ENCODE measurements at regions not wholly inside any gene's neighbourhood (a gene's known extent, or its start where the extent isn't known, plus 50 kb on each side); places are given as distances from the start of the nearest gene placed in this dataset.
A peak's percentile ranks its signal among the peaks of the same experiment; 100 is the strongest.

DNA sequence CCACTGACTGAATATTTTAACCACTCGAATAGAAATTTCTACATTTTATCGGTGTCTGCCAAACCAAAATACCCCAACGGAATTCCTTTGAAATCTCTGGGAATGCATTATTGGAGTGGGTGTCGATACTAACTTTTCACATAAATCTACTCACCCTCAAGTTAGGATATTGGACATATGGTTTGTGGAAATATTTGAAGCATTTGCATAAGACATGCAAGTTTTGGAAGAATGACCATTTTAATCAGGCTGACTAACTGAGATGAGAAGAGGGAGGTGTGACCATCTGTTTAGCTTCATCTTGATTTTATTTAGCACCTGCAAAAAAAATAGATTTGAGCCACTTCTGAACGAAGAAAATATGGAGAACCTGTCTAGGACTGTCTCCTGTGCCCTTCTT is 61.2 kb downstream of the KLF6 start:
- peak; percentile 59 for DNase-seq (ENCODE audit: low read depth)
- TF ChIP-seq, protein P1, sequence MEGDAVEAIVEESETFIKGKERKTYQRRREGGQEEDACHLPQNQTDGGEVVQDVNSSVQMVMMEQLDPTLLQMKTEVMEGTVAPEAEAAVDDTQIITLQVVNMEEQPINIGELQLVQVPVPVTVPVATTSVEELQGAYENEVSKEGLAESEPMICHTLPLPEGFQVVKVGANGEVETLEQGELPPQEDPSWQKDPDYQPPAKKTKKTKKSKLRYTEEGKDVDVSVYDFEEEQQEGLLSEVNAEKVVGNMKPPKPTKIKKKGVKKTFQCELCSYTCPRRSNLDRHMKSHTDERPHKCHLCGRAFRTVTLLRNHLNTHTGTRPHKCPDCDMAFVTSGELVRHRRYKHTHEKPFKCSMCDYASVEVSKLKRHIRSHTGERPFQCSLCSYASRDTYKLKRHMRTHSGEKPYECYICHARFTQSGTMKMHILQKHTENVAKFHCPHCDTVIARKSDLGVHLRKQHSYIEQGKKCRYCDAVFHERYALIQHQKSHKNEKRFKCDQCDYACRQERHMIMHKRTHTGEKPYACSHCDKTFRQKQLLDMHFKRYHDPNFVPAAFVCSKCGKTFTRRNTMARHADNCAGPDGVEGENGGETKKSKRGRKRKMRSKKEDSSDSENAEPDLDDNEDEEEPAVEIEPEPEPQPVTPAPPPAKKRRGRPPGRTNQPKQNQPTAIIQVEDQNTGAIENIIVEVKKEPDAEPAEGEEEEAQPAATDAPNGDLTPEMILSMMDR (IDR thresholded peaks at IDR 0.05; ENCODE audit: control insufficient read depth, insufficient read depth, low read depth, low read length, missing control alignments), result no peak
- no peak overlapping the region for H3K4me3 ChIP-seq (ENCODE audit: control insufficient read depth, low read depth, low read length)

DNA sequence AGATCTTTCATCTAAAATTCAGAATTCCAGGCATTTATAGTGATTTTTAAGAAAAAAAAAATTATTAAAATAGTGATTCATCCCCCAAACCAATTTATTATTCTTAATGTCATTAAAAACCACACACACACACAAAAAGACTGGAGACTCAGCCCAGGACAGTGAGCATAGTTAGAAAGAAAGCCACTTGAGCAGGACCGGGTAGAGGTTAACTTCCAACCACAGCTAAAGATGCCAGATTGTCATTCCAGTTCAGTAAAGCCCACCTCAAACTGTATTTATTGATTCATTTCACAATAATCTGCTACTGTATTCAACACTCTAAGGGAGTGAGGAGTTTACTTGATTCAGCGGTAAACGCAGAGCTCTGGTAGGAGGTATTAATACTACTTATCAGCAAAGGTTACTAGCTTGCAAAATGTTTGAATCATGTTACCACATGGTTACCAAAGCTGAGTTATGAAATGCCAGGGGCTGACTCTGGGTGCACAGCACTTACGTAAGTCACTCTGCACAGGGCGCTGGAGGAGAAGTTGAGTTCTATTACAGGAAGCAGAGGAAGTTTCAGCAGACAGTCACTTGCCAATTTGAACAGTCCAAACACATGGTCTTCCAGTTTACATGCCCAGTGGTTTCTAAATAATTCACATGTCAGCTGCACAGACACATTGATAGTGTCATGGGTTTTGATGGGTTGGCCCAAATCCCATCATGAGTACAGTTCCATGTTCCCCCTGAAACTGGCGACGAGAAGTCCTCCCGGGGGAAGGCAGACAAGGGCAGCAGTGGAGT is 64.6 kb downstream of the KLF6 start:
- DNase-seq (ENCODE audit: low read depth), result peak; percentile 95
- TF ChIP-seq, protein P1 (IDR thresholded peaks at IDR 0.05; ENCODE audit: control insufficient read depth, insufficient read depth, low read depth, low read length, missing control alignments), result no peak

DNA sequence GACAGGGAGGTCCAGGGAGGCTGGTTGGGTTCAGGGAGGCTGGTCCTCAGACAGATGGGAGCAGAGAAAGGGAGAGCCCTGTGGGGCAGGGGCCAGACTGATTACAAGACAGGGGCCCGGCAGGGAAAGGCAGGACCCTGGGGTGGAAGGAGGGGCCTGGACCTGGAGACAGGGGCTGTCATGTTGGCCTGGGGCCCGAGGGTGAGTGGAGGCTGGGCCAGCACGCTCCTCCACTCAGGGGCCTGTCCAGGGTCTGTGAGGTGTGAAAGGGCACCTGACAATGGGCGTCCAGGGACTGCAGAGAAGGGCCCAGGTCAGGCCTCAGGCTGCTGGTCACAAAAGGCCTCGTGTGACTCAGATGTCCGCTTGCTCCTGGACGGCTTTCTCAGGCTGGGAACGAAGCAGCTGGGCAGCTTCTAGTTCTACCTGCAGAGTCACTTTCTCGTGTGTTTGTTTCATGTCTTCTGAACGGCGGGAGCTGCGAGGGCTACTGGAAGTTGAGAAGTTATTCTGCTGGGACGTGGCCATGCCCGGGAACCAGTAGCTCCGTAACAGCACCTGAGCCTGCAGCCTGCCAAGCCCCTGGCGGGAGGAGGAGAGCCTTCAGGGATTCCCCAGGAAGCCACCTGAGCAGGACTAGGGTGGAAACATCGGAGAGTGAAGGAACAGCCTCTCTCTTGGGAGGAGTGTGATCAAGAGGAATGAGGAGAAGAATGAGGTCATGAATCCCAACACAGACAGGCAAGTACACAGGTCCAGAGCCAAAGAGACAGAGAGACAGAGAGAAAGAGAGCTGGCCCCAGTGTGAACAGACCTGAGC is 65.8 kb downstream of the KLF6 start:
- TF ChIP-seq, protein P1 (IDR thresholded peaks at IDR 0.05; ENCODE audit: control insufficient read depth, insufficient read depth, low read depth, low read length, missing control alignments), result no peak
- DNase-seq (ENCODE audit: low read depth), result no peak
- H3K4me3 ChIP-seq (ENCODE audit: control insufficient read depth, low read depth, low read length), result no peak overlapping the region

More for the DNA sequence above, 64.6 kb downstream of the KLF6 start:
- no peak overlapping the region for H3K4me3 ChIP-seq (ENCODE audit: control insufficient read depth, low read depth, low read length)

DNA sequence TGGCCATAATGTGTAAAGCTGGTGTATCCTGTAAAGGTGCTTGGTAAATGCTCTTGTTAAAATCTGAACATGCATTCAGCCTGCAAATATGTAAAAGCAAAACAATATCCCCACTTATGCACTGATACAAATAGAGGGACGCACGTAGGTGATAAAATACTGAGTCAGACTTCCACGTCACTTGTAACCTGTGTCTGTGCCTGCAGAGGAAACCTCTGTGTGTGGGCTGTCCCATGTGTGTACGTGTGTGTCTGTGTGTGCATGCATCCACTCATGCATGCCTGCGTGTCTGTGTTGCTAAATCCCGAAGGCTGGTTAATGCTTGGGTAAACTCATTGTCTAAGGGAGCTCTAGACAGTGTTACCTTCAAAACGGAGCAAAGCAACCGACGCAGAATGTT is 68.9 kb downstream of the KLF6 start:
- no peak for DNase-seq (ENCODE audit: low read depth)
- no peak overlapping the region for H3K4me3 ChIP-seq (ENCODE audit: control insufficient read depth, low read depth, low read length)
- TF ChIP-seq, protein P1 (IDR thresholded peaks at IDR 0.05; ENCODE audit: control insufficient read depth, insufficient read depth, low read depth, low read length, missing control alignments), result no peak

DNA sequence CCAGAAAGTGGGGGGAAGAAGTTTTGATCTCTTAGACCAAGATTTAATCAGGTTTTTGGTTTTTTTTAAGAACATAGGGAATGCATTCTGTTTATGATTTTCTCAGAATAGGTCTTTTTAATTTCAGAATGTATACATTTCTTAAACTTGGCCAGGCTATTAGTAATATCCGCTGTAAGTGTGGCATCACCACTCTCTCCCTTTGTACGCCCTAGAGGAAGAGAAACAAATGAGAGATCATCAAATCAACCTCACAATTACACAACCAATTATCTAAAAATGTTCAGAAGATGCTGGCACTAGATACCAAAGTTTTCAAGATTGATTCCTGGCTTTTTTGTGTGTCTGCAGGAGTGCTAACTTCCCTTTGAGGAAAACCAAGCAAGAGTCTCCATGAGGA is 70.0 kb downstream of the KLF6 start:
- H3K4me3 ChIP-seq (ENCODE audit: control insufficient read depth, low read depth, low read length), result no peak overlapping the region
- no peak for DNase-seq (ENCODE audit: low read depth)
- TF ChIP-seq, protein P1 (IDR thresholded peaks at IDR 0.05; ENCODE audit: control insufficient read depth, insufficient read depth, low read depth, low read length, missing control alignments), result no peak

DNA sequence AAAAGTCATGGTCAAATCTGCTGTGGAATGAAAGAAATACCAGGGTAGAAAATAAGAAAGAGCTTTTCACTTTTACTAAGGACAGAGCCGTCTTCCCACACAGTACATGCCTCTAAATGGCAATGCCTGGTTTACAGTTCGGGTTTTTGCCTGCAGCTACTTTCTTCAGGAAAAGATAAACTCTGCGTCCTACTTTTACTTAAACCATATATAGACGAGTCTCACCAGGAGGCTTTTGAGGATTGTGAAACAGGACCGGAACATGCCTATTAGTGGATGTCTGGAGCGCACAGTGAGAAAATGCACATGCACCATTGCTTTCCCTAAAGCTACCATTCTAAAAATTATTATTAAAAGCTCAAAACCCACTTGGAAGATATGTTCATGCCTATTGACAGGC is 70.5 kb downstream of the KLF6 start:
- no peak for DNase-seq (ENCODE audit: low read depth)
- TF ChIP-seq, protein P1 (IDR thresholded peaks at IDR 0.05; ENCODE audit: control insufficient read depth, insufficient read depth, low read depth, low read length, missing control alignments), result no peak
- H3K4me3 ChIP-seq (ENCODE audit: control insufficient read depth, low read depth, low read length), result no peak overlapping the region
